Neutrophil (primary cell): ENCODE measurements at regions not wholly inside any gene's neighbourhood (a gene's known extent, or its start where the extent isn't known, plus 50 kb on each side); places are given as distances from the start of the nearest gene placed in this dataset.

ENCODE experiments used
- H3K27ac ChIP-seq: fragments of 200-600 bp; sonication (generic); 2 replicates; pipeline ENCODE4 v1.5.1; 2016; ENCODE audit warnings: mild to moderate bottlenecking, moderate library complexity
- H3K27me3 ChIP-seq: fragments of 200-600 bp; sonication (generic); 2 replicates; pipeline ENCODE4 v1.6.0; 2016; ENCODE audit warnings: mild to moderate bottlenecking
- H3K36me3 ChIP-seq: fragments of 200-600 bp; sonication (generic); 2 replicates; pipeline ENCODE4 v1.5.1; 2017
- H3K4me1 ChIP-seq, 2 experiments: fragments of 200-600 bp in 1 of 2; sonication (generic) in 1 of 2; 1 replicate in 1 of 2; 2 replicates in 1 of 2; pipeline versions ENCODE4 v1.5.1 to v1.6.1; 2013 to 2016; ENCODE audit warnings: low read depth in 1 of 2, low read length in 1 of 2, mild to moderate bottlenecking in 1 of 2, moderate library complexity in 1 of 2; ENCODE audit not compliant: control insufficient read depth in 1 of 2, insufficient read depth in 1 of 2
- H3K4me3 ChIP-seq, 2 experiments: fragments of 200-600 bp in 1 of 2; sonication (generic) in 1 of 2; 1 replicate in 1 of 2; 2 replicates in 1 of 2; pipeline ENCODE4 v1.5.1; 2013 to 2016; ENCODE audit warnings: low read depth in 1 of 2, low read length in 1 of 2, mild to moderate bottlenecking in 1 of 2, moderate library complexity in 1 of 2
- H3K9me3 ChIP-seq: fragments of 200-600 bp; sonication (generic); 2 replicates; pipeline ENCODE4 v1.5.1; 2016
- TF ChIP-seq, protein P1 (sequence below): fragments of 200-600 bp; sonication (generic); IDR thresholded peaks from 2 replicates; pipeline ENCODE4 v1.5.1; 2016; ENCODE audit warnings: antibody characterized with exemption

DNA sequence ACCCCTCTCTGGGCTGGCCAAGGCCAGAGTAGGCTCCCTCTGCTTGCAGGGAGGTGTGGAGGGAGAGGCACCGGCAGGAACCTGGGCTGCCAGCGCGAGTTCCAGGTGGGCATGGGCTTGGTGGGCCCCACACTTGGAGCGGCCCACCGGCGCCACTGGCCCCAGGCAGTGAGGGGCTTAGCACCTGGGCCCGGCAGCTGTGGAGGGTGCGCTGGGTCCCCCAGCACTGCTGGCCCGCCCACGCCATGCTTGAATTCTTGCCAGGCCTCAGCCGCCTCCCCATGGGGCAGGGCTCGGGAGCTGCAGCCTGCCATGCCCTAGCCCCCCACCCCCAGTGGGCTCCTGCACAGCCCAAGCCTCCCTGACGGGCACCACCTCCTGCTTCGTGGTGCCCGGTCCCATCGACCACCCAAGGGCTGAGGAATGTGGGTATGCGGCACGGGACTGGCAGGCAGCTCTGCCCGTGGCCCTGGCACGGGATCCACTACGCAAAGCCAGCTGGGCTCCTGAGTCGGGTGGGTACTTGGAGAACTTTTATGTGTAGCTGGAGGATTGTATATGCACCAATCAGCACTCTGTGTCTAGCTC, 1648.0 kb downstream of the OLFM4 start:
- Histone ChIP-seq H3K4me1 (no peaks in the 10 kb centered on the region), H3K36me3 (no peaks in the 10 kb centered on the region), H3K27ac (no peak overlapping the region), H3K4me3 (no peak overlapping the region), H3K9me3 (no peaks in the 10 kb centered on the region), H3K27me3 (no peaks in the 10 kb centered on the region)
- TF ChIP-seq, protein P1, sequence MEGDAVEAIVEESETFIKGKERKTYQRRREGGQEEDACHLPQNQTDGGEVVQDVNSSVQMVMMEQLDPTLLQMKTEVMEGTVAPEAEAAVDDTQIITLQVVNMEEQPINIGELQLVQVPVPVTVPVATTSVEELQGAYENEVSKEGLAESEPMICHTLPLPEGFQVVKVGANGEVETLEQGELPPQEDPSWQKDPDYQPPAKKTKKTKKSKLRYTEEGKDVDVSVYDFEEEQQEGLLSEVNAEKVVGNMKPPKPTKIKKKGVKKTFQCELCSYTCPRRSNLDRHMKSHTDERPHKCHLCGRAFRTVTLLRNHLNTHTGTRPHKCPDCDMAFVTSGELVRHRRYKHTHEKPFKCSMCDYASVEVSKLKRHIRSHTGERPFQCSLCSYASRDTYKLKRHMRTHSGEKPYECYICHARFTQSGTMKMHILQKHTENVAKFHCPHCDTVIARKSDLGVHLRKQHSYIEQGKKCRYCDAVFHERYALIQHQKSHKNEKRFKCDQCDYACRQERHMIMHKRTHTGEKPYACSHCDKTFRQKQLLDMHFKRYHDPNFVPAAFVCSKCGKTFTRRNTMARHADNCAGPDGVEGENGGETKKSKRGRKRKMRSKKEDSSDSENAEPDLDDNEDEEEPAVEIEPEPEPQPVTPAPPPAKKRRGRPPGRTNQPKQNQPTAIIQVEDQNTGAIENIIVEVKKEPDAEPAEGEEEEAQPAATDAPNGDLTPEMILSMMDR, result no peak

DNA sequence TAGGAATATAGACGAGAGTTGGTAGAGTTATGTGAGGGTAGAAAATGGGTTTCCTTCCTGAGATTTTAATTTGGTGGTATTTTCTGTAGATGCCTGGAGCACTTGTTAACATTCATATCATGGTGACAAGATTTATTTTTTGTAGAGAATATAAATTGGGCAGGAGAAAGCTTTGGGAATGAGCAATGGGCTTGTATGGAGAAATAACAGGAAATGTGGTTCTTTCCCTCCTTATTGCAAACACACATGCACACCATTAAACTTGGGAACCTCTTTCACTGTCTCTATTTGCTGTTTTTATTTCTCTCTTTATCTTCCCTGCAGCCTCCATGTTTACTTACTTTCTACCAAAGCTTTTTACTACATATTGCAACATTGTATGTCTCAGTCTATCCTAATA, 1653.6 kb downstream of the OLFM4 start:
- no peak overlapping the region for H3K27ac ChIP-seq
- H3K4me3 ChIP-seq, result no peak overlapping the region
- H3K4me1 ChIP-seq, result no peaks in the 10 kb centered on the region
- no peaks in the 10 kb centered on the region for H3K9me3 ChIP-seq
- TF ChIP-seq, protein P1, result no peak
- no peaks in the 10 kb centered on the region for H3K36me3 ChIP-seq
- no peaks in the 10 kb centered on the region for H3K27me3 ChIP-seq

DNA sequence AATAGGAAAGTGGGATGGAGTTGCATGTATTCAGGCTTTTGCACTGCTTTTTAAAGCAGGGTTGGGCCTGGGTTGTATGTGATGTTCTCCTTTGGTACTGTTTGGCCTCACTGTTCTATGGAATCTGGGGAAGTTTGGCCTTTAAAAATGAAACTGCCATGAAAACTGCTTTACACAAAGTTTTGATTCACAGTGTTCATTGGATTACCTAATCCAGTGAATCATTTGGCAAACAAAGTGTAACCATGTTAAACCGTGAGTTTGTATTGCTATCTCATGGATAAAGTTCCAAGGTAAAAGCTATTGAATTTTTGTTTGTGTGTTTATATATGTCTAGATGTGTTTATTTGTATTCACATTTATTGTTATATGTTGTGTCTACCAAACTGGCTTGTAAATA, 1658.6 kb downstream of the OLFM4 start:
- no peaks in the 10 kb centered on the region for H3K27me3 ChIP-seq

DNA sequence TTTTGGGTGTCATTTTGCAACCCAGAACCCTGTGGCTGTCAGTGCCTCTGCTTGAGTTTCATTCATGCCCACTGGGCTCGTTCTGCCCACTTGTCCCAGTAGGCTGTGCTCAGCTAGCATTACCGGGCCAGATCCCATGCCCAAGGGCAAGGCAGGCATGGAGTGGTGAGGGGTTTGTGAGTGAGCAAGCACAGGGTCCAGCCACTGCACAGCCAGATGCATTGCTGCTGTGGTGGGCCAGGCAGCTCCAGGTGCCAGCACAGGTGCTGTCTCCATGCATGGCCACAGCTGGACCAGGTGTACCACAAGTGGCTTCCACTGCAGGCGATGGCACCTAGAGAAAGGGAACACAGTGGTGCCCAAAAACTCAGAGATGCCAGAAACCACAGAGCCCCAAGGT, 1671.2 kb downstream of the OLFM4 start:
- no peaks in the 10 kb centered on the region for H3K36me3 ChIP-seq
- H3K27me3 ChIP-seq, result no peaks in the 10 kb centered on the region
- TF ChIP-seq, protein P1, result no peak
- no peaks in the 10 kb centered on the region for H3K4me1 ChIP-seq
- no peak overlapping the region for H3K27ac ChIP-seq
- H3K4me3 ChIP-seq, result no peak overlapping the region
- H3K9me3 ChIP-seq, result no peaks in the 10 kb centered on the region

More for the DNA sequence above, 1658.6 kb downstream of the OLFM4 start:
- Histone ChIP-seq H3K9me3 (no peaks in the 10 kb centered on the region), H3K4me3 (no peak overlapping the region), H3K27ac (no peak overlapping the region), H3K36me3 (no peaks in the 10 kb centered on the region), H3K4me1 (no peaks in the 10 kb centered on the region)
- TF ChIP-seq, protein P1, result no peak

DNA sequence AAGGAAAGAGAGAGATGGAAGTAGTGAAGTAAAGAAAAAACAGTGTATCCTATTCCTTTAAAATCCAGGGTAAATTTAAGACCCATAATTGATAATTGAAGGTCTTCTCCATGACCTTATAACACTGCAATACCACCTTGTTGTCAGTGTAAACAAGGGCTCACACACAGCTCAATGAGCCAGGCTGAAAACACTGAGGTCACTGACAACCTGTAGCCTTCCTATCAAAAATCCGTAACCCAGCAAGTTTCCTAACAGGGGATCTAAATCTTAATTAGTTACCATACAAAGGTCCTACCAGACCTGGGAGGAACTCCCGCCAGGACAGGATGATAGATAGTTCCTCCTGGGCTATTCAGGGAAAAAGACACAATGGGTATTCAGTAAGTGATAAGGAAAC, 1677.1 kb downstream of the OLFM4 start:
- no peaks in the 10 kb centered on the region for H3K4me1 ChIP-seq
- TF ChIP-seq, protein P1, result no peak
- no peaks in the 10 kb centered on the region for H3K9me3 ChIP-seq
- no peaks in the 10 kb centered on the region for H3K27me3 ChIP-seq
- no peak overlapping the region for H3K4me3 ChIP-seq
- H3K27ac ChIP-seq, result no peak overlapping the region
- H3K36me3 ChIP-seq, result no peaks in the 10 kb centered on the region

DNA sequence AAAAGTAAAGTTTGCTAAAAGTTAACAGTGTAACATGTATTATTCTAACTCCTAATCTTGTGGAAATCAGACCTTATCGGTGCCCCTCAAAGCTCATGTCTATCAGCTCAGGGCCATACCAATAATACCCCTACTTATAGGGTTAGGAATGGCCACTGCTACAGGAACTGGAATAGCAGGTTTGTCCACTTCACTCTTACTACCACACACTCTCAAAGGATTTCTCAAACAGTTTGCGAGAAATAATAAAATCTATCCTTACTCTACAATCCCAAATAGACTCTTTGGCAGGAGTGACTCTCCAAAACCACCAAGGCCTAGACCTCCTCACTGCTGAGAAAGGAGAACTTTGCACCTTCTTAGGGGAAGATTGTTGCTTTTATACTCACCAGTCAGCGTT, 1677.7 kb downstream of the OLFM4 start:
- no peaks in the 10 kb centered on the region for H3K27me3 ChIP-seq
- H3K36me3 ChIP-seq, result no peaks in the 10 kb centered on the region
- no peaks in the 10 kb centered on the region for H3K9me3 ChIP-seq
- H3K4me1 ChIP-seq, result no peaks in the 10 kb centered on the region
- no peak overlapping the region for H3K27ac ChIP-seq
- no peak overlapping the region for H3K4me3 ChIP-seq
- TF ChIP-seq, protein P1, result no peak
